VCaP (cell line): ENCODE measurements at regions not wholly inside any gene's neighbourhood (a gene's known extent, or its start where the extent isn't known, plus 50 kb on each side); places are given as distances from the start of the nearest gene placed in this dataset.

Source experiments
- H3K27ac ChIP-seq: fragments of 450-650 bp; 2 replicates; pipeline ENCODE4 v1.5.1; 2017
- TF ChIP-seq, protein P1 (sequence below): fragments of 450-650 bp; conservative IDR thresholded peaks from 2 replicates; pipeline ENCODE4 v1.5.1; 2017; ENCODE audit warnings: mild to moderate bottlenecking, moderate library complexity

DNA sequence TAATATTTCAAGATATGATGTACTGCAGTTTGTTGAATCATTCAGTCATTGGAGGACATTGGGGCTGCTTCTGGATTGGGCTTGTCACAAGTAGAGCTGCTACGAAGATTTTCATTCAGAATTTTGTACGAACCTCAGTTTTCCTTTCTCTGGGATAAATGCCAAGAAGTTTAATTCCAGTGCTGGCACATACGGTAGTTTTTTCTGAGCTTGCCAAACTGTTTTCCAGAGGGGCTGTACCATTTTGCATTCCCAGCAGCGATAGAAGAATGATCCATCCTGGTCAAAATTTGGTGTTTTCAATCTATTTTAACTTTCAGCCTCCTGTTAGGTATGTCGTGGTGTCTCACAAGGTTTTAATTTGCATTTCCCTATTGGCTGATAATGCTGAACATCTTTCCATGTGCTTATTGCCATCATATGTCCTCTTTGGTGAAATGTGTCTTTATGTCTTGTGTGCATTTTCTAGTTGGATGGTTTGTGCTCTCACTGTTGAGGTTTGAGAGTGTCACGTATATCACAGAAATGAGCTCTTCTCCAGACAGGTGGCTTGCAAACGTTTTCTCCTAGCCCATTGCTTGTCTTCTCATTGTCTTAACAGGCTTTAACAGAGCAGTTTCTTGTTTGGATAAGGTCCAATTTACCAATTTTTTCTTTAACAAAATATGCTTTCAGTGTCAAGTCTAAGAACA, 612.6 kb downstream of the GALR1 start:
- no peak overlapping the region for H3K27ac ChIP-seq
- TF ChIP-seq, protein P1, sequence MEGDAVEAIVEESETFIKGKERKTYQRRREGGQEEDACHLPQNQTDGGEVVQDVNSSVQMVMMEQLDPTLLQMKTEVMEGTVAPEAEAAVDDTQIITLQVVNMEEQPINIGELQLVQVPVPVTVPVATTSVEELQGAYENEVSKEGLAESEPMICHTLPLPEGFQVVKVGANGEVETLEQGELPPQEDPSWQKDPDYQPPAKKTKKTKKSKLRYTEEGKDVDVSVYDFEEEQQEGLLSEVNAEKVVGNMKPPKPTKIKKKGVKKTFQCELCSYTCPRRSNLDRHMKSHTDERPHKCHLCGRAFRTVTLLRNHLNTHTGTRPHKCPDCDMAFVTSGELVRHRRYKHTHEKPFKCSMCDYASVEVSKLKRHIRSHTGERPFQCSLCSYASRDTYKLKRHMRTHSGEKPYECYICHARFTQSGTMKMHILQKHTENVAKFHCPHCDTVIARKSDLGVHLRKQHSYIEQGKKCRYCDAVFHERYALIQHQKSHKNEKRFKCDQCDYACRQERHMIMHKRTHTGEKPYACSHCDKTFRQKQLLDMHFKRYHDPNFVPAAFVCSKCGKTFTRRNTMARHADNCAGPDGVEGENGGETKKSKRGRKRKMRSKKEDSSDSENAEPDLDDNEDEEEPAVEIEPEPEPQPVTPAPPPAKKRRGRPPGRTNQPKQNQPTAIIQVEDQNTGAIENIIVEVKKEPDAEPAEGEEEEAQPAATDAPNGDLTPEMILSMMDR, result no peak

GRCh38 chr18:77865853-77866252, 616.2 kb downstream of the GALR1 start:
- no peak overlapping the region for H3K27ac ChIP-seq
- TF ChIP-seq, protein P1, result no peak

GRCh38 chr18:77866351-77866750, 616.7 kb downstream of the GALR1 start:
- TF ChIP-seq, protein P1, result no peak
- H3K27ac ChIP-seq, result no peak overlapping the region

GRCh38 chr18:77870199-77870598, 620.6 kb downstream of the GALR1 start:
- H3K27ac ChIP-seq, result no peak overlapping the region
- TF ChIP-seq, protein P1, result no peak

DNA sequence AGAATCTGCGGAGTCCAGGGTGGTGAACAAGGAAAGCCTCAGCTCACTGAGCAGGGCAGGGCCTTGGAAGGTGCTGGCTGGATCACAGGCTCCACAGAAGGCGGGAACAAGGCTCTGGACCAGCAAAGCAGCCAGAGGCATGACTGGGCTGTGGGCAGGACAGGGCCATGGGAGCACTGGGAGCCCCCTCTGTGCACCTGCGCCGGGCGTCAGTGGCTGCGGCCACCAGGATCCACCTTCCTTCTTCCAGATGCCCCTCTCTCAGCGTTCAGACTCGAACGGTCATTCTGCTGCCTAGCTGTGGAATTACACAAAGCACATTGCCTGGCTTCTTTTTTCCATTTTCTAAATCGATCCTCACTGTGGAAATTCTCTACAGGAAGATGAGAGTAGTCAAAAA, 621.2 kb downstream of the GALR1 start:
- H3K27ac ChIP-seq, result no peak overlapping the region
- TF ChIP-seq, protein P1, result no peak

DNA sequence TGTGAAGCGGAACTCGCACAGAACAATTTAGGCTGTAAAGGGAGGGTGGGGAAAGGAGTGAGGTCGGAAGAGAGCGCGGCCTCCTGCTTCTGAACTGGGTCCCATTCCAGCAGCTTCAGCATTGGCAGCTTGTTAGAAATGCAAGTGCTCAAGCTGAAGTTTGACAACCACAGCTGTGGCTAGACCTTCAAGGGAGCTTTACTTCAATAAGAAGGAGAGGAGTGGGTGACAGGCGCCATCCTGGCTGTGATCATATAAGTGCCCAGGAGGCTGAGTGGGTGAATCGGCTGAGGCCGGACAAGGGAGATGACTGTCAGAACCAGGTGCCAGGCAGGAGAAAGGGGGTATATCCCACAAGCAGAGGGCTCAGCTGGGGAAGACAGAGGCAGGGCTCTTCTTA, 622.5 kb downstream of the GALR1 start:
- no peak overlapping the region for H3K27ac ChIP-seq
- TF ChIP-seq, protein P1, result no peak

DNA sequence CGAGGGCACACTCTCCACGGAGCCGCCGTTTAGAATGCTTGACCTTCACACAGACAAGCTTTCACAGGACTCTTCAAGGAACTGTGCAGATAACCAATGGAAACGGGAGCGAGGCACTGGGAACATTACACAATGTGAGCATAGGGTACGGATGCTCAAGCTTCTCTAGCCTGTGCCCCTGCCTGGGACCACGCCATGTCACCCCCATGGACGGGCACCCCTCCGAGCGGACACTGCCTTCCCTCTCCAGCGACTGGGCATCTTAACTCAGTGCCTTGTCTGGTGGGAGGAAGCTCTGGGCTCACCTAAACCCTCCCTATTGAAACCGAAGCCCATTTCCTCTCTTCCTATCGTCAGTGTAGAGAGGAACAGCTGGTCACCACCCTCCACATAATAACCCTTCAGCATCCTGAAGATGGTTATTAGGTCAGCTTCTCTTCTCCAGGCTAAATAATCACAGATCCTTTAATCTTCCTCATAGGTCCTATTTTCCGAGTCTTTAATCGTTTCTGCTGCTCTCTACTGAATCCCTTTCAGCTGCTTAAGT, 626.7 kb downstream of the GALR1 start:
- TF ChIP-seq, protein P1, result no peak
- H3K27ac ChIP-seq, result no peak overlapping the region
